SKM-1 treated with dmso at 0.1 percent for 144 hours (cell line): ENCODE measurements at regions not wholly inside any gene's neighbourhood (a gene's known extent, or its start where the extent isn't known, plus 50 kb on each side); places are given as distances from the start of the nearest gene placed in this dataset.

ENCODE experiments used
- DNase-seq: peaks from one replicate; lab custom pipeline; 2025; ENCODE audit not compliant: unreplicated experiment; lab: John Stamatoyannopoulos, UW

DNA sequence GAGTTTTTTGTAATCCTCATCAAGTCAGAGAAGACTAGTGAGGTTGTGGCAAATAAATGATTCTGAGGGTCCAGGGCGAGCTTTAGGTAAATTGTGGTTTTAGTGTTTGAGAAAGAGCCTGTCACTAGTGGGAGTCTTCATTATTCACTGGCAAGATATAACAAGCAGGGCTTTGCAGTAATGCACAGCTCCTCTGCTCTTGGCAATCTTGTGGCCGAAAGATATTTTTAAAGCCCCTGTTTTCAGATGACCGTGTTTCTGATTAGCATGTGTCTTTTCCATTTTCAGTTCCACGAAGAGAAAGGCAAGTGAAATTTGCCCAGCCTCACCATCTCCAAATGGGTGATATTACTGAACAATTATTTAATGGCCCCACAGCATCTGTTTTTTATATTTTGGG, 154.0 kb upstream of the BCL6 start:
- DNase-seq = no peak

GRCh38 chr3:187900993-187901755, 155.9 kb upstream of the BCL6 start:
- no peak for DNase-seq

GRCh38 chr3:187902041-187902471, 156.8 kb upstream of the BCL6 start:
- no peak for DNase-seq

DNA sequence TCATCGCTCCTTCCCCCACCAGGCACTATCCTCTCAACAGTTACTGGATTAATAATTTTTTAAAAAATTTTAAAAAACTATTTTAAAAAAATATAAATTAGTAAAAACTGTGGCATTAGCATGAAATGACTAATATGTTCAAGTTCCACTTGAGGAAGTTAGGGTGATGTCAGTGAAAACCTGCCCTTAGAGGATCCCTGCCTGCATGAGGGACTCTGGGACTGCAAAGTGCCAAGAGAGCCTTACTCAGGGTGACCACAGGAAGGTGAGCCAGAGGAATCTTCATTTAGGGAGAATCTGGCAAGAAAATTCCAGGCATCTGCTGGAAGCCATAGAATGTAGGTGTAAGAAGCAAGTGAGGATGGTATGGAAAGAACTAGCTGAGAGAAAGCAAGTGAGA, 157.7 kb upstream of the BCL6 start:
- no peak for DNase-seq

GRCh38 chr3:187903697-187904096, 158.4 kb upstream of the BCL6 start:
- DNase-seq = no peak

DNA sequence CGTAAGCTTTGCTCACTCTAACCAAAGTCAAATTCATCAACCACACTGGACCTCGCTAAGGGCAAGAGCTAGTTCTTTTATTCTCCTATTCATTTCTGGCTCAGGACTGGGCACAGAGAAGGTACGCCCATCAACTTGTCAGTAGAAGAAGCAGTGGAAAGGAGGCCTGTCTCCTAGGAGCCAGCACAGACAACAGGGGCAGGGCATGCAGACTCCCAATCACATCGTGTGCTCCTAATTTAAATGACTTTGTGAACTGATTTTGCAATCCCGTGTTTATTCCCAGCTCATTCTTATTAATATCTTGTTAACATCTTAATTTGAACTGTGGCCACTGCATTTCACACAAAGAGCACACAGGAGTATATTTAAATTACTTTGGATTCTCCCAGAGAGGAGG, 161.1 kb upstream of the BCL6 start:
- no peak for DNase-seq

DNA sequence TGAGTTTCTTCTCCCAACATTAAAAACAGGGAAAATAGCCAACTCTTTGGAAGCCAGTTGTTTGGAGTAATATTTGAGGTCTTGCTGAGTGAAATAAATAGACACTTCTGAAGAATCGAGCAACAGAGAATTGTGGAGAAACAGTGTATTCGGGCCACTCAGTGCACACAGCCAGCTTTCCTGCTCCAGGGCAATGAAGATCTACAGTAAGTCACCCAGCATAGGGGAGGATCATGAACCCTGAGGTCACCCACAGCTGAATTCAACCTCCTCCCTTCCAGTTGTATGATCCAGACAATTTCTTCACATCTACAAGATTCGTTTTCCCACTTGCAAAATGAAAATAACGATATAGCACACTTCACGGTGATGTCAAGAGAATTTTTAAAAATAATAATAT, 161.7 kb upstream of the BCL6 start:
- DNase-seq = no peak

- no peak for DNase-seq
Observed at GRCh38 chr3:187909866-187910265, 164.6 kb upstream of the BCL6 start.

- no peak for DNase-seq
Observed at GRCh38 chr3:187912007-187912406, 166.7 kb upstream of the BCL6 start.

GRCh38 chr3:187913617-187914033, 168.4 kb upstream of the BCL6 start:
- DNase-seq = no peak

DNA sequence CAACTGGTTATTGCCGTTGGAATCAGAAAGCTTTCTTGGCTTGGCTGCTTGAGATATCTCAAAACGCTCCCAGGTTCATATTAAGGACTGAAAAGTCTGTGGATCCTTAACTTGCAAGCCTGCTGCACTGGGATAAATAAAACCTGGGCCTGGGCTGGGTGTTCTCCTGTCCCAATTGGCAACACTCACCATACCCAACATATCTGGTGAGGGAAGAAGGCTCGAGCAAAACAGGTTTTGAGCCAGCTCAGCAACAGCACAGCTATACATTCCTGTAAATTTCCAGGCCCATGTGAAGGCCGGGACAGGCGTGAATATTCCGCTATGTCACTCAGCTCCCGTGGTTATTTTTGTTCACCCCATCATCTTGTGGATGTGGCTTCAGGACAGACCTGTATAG, 169.0 kb upstream of the BCL6 start:
- no peak for DNase-seq

- DNase-seq = no peak
Observed at GRCh38 chr3:187916072-187916471, 170.8 kb upstream of the BCL6 start.

DNA sequence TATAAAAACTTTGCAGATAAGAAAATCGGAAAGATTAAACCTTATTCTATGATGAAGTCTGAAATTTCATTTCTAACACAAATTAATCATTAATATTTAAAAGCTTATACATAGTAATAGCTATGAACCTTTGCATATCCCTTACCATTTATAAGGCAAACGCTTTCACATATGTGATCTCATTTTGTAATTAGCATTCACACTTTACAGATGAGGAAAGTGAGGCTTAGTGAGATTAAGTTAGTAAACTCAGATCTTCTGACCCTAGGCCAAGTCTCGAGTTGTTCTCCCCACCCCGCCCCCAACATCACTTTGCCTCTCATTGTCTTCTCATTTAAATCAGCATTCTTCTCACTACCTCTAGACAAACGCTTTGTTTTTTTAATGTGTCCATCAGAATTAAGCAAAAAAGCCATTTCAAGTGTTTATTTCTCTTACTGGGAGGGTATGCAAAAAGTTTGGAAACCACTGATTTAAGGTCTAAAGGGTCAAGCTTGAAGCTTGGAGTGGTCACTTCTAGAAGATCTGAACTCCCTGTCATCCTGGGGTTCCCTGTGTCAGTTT, 172.9 kb upstream of the BCL6 start:
- DNase-seq = no peak

DNA sequence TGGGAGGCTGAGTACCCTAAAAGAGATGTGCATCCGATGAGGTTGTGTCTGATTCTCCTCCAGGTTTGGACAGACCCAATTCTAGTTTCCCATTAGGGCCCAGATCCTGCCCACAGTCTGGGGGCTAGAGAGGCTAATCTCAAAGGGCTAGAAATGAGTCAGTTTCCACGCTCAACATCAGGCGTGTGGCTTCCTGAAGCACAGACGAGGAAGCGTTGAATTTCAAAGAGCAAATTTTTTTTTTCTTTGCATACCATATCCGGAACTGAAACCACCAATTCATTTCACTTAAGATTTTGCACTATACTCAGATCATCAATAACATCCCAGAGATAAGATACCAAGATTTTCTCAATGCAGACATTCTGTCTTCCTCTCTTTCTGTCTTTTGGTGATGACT, 173.8 kb upstream of the BCL6 start:
- no peak for DNase-seq

DNA sequence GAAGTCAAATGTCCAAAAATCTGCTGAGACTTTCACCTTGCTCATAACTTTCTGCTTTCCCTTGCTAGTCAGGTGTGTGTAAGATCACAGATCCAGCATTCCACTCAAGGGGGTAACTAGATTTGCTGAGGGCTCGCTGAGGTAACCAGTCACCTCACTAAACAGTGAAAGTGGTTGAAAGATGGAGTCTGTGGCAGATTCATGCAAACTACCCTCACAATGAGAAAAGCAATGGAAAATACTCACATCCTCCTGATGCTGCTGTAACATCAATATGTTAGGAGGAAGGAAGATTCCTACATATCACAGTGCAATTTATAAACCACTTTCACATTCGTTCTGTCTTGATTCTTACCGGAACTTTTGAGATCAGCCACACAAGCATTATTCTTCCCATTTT, 174.3 kb upstream of the BCL6 start:
- DNase-seq = no peak

GRCh38 chr3:187920030-187920429, 174.8 kb upstream of the BCL6 start:
- DNase-seq = no peak

DNA sequence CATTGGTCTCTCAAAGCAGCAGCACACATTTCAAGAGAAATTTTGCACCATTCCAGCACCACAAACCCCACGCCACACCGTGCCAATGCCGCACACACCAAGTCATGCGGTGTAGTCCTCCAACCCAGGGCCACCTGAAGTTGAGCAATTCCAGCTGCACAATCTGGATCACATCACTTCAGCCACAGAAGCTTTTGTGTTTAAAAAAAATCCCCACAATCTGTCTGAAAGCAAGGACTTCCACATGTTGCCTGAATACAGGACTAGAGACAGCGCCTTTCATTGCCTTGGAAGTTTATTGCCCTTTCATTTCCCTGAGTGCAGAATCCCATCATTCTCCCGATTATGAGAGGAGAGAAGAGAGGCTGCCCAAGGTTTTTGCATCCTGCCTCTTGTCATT, 175.6 kb upstream of the BCL6 start:
- DNase-seq = no peak

- DNase-seq = no peak
Observed at GRCh38 chr3:187921391-187922074, 176.3 kb upstream of the BCL6 start.

- DNase-seq = no peak
Observed at GRCh38 chr3:187922704-187923416, 177.6 kb upstream of the BCL6 start.

DNA sequence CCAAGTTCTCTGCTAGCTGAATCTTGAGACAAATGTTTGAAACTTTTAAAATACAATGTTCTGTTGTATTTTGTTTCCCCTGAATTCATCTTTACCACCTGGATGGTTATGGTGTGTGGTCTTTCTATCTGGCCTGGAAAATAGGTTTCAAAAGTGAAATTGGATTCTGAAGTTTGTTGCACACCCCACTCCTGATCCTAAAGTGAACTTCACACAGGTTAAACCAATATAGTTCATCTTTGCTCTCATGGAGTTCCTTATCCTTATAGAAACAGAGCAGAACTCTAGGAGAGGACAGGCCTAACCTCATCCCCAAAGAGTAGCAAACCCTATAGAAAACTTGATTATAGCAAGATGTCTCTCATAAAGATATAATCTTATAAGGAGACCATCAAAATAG, 179.4 kb upstream of the BCL6 start:
- DNase-seq = no peak

DNA sequence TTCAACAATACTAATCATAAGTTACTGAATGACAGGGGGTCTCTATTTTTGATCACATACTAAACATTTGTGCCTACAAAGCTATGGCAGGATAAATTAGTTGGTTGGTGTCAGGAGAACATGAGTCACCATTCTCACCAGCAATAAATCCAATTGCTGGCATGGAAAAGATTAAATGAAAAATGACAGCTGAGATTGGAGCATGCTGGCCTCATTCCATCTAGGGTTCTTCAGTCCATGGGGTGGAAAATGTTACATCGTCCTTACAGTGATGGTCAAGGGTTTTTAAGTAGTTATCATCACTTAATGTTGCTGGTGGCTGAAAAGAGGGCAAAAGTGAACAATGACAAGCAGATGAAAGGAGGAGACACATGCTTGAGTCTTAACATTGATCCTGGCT, 180.1 kb upstream of the BCL6 start:
- no peak for DNase-seq

GRCh38 chr3:187926620-187927019, 181.4 kb upstream of the BCL6 start:
- no peak for DNase-seq
